Spleen (tissue), 11 donors: ENCODE measurements at regions not wholly inside any gene's neighbourhood (a gene's known extent, or its start where the extent isn't known, plus 50 kb on each side); places are given as distances from the start of the nearest gene placed in this dataset.

ENCODE experiments used
- DNase-seq: peaks from one replicate; pipeline ENCODE4 v3.0.0-alpha.2; 2020
- H3K27ac ChIP-seq, 8 donors: fragments of 200-600 bp; sonication (generic) in 7 of 8; 1 replicate in 4 of 8; 2 replicates in 4 of 8; pipeline versions ENCODE4 v1.5.0 to v1.8.0; 2016 to 2021; ENCODE audit warnings: inconsistent platforms in 4 of 8, mild to moderate bottlenecking in 4 of 8, moderate library complexity in 1 of 8
- H3K27me3 ChIP-seq, 7 donors: fragments of 200-600 bp; sonication (generic) in 6 of 7; replicated peaks in 1 of 7; 1 replicate in 4 of 7; 2 replicates in 3 of 7; pipeline versions ENCODE4 v1.5.0 to v1.8.0; 2016 to 2021; ENCODE audit warnings: inconsistent platforms in 3 of 7, mild to moderate bottlenecking in 1 of 7
- H3K36me3 ChIP-seq, 6 donors: fragments of 200-600 bp; sonication (generic) in 5 of 6; 1 replicate in 4 of 6; 2 replicates in 2 of 6; pipeline versions ENCODE4 v1.5.0 to v1.8.0; 2016 to 2021; ENCODE audit warnings: inconsistent platforms in 2 of 6
- H3K4me1 ChIP-seq, 6 donors: fragments of 200-600 bp; sonication (generic) in 5 of 6; 1 replicate in 3 of 6; 2 replicates in 3 of 6; pipeline versions ENCODE4 v1.5.0 to v1.8.0; 2016 to 2021; ENCODE audit warnings: inconsistent platforms in 3 of 6
- H3K4me3 ChIP-seq, 8 donors: fragments of 200-600 bp; sonication (generic) in 7 of 8; 1 replicate in 4 of 8; 2 replicates in 4 of 8; pipeline versions ENCODE4 v1.5.0 to v1.8.0; 2016 to 2021; ENCODE audit warnings: inconsistent platforms in 4 of 8, mild to moderate bottlenecking in 4 of 8, moderate library complexity in 2 of 8
- H3K9me3 ChIP-seq, 8 donors: fragments of 200-600 bp; sonication (generic) in 7 of 8; 1 replicate in 4 of 8; 2 replicates in 4 of 8; pipeline versions ENCODE4 v1.5.0 to v1.8.0; 2016 to 2021; ENCODE audit warnings: inconsistent platforms in 4 of 8
- POLR2A ChIP-seq, 3 donors: fragments of 450-650 bp; IDR thresholded peaks; one replicate each; pipeline ENCODE4 v1.5.1; 2017; ENCODE audit warnings: antibody characterized with exemption in 3 of 3, mild to moderate bottlenecking in 1 of 3
- POLR2AphosphoS5 ChIP-seq, 3 donors: sonication (generic); formaldehyde crosslinking; IDR thresholded peaks; one replicate each; pipeline ENCODE4 v1.5.1; 2017; ENCODE audit warnings: antibody characterized with exemption in 3 of 3
- WGBS, 5 donors: extraction: QIAGEN DNeasy Blood & Tissue Kit in 3 of 5; methylation state at CpG; one replicate each; pipeline versions ENCODE4 v1.1.5 to v1.1.7; 2013 to 2018; 5-methylcytosine and 5-hydroxymethylcytosine counted together
- intact Hi-C: fragments of 100-400 bp; cut with DNase I; formaldehyde crosslinking; loops from one replicate; pipeline ENCODE4 v1.15.0; 2023; ENCODE audit warnings: low total_unique reads
- TF ChIP-seq, protein P1 (sequence below), 11 experiments: fragments of 200-600 bp in 7 of 11; fragments of 450-650 bp in 4 of 11; sonication (generic) in 4 of 11; IDR thresholded peaks in 8 of 11; conservative IDR thresholded peaks in 3 of 11; 1 replicate in 7 of 11; 2 replicates in 4 of 11; pipeline versions ENCODE4 v1.4.0 to v1.8.0; 2016 to 2021; ENCODE audit warnings: antibody characterized with exemption in 11 of 11, inconsistent platforms in 4 of 11, mild to moderate bottlenecking in 1 of 11
- donor health status: healthy with polysubstance abuse.
- donor health status: DM: no; HTN: no; CAD: no; lungs with moderate emphysema.
- donor health status: DM: no; HTN: no; CAD: no.
- donor health status: Bipolar disorder and iron deficiency.
- donor health status: healthy.
- donor health status: DM: no; HTN: no; CAD: no.
- donor health status: DM: yes; HTN: yes; CAD: no.

DNA sequence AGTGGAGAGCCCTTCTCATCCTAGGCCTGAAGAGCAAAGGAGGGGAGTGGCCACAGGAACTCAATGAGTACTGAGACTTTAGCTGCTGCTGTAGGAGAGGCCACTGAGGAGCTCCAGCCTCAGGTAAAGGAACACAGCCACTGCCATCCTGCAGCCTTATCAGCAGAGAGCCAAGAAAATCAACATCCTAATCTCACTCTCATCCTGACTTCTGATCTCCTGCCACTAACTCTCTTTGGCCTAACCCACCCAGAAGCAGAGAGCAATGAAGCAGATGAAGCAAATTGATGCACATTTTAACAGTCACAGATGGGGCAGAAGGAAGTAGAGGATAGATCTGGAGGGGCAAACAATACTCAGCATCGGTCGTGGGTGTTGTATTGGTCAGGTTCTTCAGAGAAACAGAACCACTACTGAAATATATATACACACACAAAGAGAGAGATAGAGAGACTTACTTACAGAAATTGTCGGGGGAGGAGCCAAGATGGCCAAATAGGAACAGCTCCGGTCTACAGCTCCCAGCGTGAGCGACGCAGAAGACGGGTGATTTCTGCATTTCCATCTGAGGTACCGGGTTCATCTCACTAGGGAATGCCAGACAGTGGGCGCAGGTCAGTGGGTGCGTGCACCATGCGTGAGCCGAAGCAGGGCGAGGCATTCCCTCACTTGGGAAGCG lies 297.6 kb downstream of the MTERF1 start:
- H3K27me3 ChIP-seq, result no peaks in the 10 kb centered on the region
- TF ChIP-seq POLR2A (IDR thresholded peaks at IDR 0.05), result no peak
- TF ChIP-seq POLR2AphosphoS5 (IDR thresholded peaks at IDR 0.05), result no peak
- TF ChIP-seq, protein P1, sequence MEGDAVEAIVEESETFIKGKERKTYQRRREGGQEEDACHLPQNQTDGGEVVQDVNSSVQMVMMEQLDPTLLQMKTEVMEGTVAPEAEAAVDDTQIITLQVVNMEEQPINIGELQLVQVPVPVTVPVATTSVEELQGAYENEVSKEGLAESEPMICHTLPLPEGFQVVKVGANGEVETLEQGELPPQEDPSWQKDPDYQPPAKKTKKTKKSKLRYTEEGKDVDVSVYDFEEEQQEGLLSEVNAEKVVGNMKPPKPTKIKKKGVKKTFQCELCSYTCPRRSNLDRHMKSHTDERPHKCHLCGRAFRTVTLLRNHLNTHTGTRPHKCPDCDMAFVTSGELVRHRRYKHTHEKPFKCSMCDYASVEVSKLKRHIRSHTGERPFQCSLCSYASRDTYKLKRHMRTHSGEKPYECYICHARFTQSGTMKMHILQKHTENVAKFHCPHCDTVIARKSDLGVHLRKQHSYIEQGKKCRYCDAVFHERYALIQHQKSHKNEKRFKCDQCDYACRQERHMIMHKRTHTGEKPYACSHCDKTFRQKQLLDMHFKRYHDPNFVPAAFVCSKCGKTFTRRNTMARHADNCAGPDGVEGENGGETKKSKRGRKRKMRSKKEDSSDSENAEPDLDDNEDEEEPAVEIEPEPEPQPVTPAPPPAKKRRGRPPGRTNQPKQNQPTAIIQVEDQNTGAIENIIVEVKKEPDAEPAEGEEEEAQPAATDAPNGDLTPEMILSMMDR (IDR thresholded peaks at IDR 0.05 in 8 of 11, conservative IDR thresholded peaks at IDR 0.05 in 3 of 11), result no peak
- H3K4me3 ChIP-seq, result no peak overlapping the region
- H3K4me1 ChIP-seq, result no peaks in the 10 kb centered on the region
- H3K36me3 ChIP-seq, result no peaks in the 10 kb centered on the region
- no peak overlapping the region for H3K27ac ChIP-seq
- DNase-seq, result no peak
- WGBS, 5 donors, result 89 to 99% (median 95%) methylated on average over 13 to 15 of the region's 15 CpGs
- H3K9me3 ChIP-seq, result no peaks in the 10 kb centered on the region
- intact Hi-C loops, result no loop called here

DNA sequence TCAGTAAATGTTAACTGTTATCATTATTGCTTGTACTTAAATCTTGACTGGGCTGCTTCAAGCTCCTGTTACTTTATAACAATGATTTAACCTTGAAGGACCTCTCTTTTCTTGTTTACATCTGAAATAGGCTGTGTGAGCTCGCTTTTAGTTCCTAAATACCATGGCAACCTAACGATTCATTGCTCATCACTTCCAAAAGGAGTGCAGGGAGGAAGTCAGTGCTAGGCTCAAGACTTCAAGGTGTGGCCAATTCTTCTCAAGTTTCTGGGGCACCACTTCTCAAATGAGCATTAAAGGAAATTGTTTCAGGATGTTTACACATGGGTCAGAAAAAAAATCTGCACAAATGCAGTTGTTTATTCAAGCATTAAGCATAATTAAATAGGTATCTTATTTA lies 284.2 kb downstream of the MTERF1 start:
- no peaks in the 10 kb centered on the region for H3K36me3 ChIP-seq
- WGBS, 5 donors, result 16 to 31% (median 21%) methylated on average over 2 of the region's 2 CpGs
- TF ChIP-seq POLR2AphosphoS5 (IDR thresholded peaks at IDR 0.05) (no peak), POLR2A (IDR thresholded peaks at IDR 0.05) (no peak)
- TF ChIP-seq, protein P1 (IDR thresholded peaks at IDR 0.05 in 8 of 11, conservative IDR thresholded peaks at IDR 0.05 in 3 of 11), result no peak
- no peak overlapping the region for H3K27ac ChIP-seq
- no peak overlapping the region for H3K4me3 ChIP-seq
- intact Hi-C loops, result no loop called here
- no peaks in the 10 kb centered on the region for H3K4me1 ChIP-seq
- no peaks in the 10 kb centered on the region for H3K27me3 ChIP-seq
- peaks cover 0 to 11% (median 2%) of the 10 kb centered on the region in 8 donors for H3K9me3 ChIP-seq
- no peak for DNase-seq

DNA sequence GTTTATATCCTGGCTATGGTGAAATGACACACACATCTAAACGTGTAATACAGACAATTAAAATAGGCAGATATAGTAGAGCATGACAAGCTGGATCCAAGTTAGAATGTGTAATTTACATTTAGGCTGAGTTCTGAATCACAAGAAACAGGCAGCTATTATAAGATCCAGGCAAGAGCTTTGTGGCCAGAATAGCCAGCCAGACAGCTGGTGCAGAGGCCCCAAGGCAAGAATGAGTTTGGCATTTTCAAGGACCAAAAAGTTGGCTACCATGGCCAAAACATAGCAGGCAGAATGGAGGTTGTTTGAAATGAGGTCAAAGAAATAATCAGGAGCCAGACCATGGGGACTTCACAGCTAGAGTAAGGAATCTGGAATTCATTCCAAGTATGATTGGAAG lies 281.7 kb downstream of the MTERF1 start:
- H3K4me3 ChIP-seq, result no peak overlapping the region
- no peaks in the 10 kb centered on the region for H3K4me1 ChIP-seq
- TF ChIP-seq POLR2AphosphoS5 (IDR thresholded peaks at IDR 0.05) (no peak), POLR2A (IDR thresholded peaks at IDR 0.05) (no peak)
- TF ChIP-seq, protein P1 (IDR thresholded peaks at IDR 0.05 in 8 of 11, conservative IDR thresholded peaks at IDR 0.05 in 3 of 11), result no peak
- 81 to 89% (median 88%) methylated on average over 1 of the region's 1 CpG for WGBS, 5 donors
- DNase-seq, result no peak
- intact Hi-C loops, result no loop called here
- H3K27me3 ChIP-seq, result no peaks in the 10 kb centered on the region
- H3K9me3 ChIP-seq, result peaks cover 0 to 4% (median 0%) of the 10 kb centered on the region in 8 donors
- H3K36me3 ChIP-seq, result no peaks in the 10 kb centered on the region
- no peak overlapping the region for H3K27ac ChIP-seq

DNA sequence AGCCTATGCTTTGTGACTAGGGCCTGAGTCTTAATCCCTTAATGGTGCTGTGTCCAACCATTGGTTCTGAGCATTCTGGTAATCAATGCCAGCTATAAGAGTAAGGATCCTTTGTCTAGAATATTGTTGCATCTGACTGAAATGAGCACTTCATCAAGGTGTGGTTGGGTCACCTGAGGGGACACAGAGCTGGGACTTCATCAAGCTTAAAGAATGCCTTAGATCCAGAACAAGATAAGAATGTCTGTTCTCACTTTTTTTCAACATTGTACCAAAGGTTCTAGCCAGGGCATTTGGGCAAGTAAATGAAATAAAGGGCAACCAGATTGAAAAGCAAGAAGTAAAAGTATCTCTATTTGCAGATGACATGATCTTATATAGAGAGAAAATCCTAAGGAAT lies 280.4 kb downstream of the MTERF1 start:
- intact Hi-C loops, result no loop called here
- H3K9me3 ChIP-seq, result peaks cover 0 to 4% (median 0%) of the 10 kb centered on the region in 8 donors
- H3K27ac ChIP-seq, result no peak overlapping the region
- no peaks in the 10 kb centered on the region for H3K27me3 ChIP-seq
- no peaks in the 10 kb centered on the region for H3K4me1 ChIP-seq
- DNase-seq, result no peak
- no peak for TF ChIP-seq POLR2AphosphoS5 (IDR thresholded peaks at IDR 0.05)
- TF ChIP-seq POLR2A (IDR thresholded peaks at IDR 0.05), result no peak
- no peak overlapping the region for H3K4me3 ChIP-seq
- H3K36me3 ChIP-seq, result no peaks in the 10 kb centered on the region
